ENCODE measurements at regions not wholly inside any gene's neighbourhood (a gene's known extent, or its start where the extent isn't known, plus 50 kb on each side); places are given as distances from the start of the nearest gene placed in this dataset.

- peaks cover 9% of the 10 kb centered on the region for H3K4me1 Mint-ChIP-seq
- DNase-seq = no peak
- H3K4me3 Mint-ChIP-seq = no peak overlapping the region
- H3K27ac Mint-ChIP-seq = no peak overlapping the region
- no peaks in the 10 kb centered on the region for H3K9me3 Mint-ChIP-seq
- no peaks in the 10 kb centered on the region for H3K36me3 Mint-ChIP-seq
- no peaks in the 10 kb centered on the region for H3K27me3 Mint-ChIP-seq
Measured at GRCh38 chr15:91534235-91534634, 319.3 kb upstream of the SLCO3A1 start.

DNA sequence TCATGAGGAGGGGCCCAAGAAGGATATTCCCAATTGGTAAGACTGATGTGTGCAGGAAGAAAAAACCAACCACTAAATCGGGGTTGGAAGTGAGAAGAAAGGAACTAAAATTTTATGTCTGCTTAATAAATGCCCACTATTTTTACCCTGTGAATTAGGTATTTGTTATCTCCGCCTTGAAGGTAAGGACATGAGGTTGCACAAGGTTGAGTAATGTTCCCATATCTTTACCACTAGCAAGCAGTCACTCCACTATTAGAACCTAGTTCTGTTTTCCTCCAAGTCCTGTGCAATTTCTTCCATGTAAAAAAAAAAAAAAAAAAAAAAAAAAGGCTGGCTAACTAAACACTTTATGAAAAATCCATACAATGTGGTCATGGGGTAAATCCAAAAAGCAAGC, 318.5 kb upstream of the SLCO3A1 start:
- DNase-seq = no peak
- no peaks in the 10 kb centered on the region for H3K27me3 Mint-ChIP-seq
- H3K9me3 Mint-ChIP-seq = no peaks in the 10 kb centered on the region
- H3K27ac Mint-ChIP-seq = no peak overlapping the region
- peaks cover 1% of the 10 kb centered on the region for H3K4me1 Mint-ChIP-seq
- H3K36me3 Mint-ChIP-seq = no peaks in the 10 kb centered on the region
- no peak overlapping the region for H3K4me3 Mint-ChIP-seq

- Mint-ChIP-seq H3K36me3 (no peaks in the 10 kb centered on the region), H3K27ac (no peak overlapping the region), H3K27me3 (no peaks in the 10 kb centered on the region), H3K4me1 (no peaks in the 10 kb centered on the region), H3K9me3 (no peaks in the 10 kb centered on the region), H3K4me3 (no peak overlapping the region)
- no peak for DNase-seq
Measured at GRCh38 chr15:91535856-91536500, 317.5 kb upstream of the SLCO3A1 start.

GRCh38 chr15:91537856-91538255, 315.7 kb upstream of the SLCO3A1 start:
- H3K36me3 Mint-ChIP-seq = no peaks in the 10 kb centered on the region
- no peak overlapping the region for H3K27ac Mint-ChIP-seq
- H3K27me3 Mint-ChIP-seq = peaks cover 4% of the 10 kb centered on the region
- no peak overlapping the region for H3K4me3 Mint-ChIP-seq
- DNase-seq = no peak
- H3K4me1 Mint-ChIP-seq = no peaks in the 10 kb centered on the region
- H3K9me3 Mint-ChIP-seq = no peaks in the 10 kb centered on the region

DNA sequence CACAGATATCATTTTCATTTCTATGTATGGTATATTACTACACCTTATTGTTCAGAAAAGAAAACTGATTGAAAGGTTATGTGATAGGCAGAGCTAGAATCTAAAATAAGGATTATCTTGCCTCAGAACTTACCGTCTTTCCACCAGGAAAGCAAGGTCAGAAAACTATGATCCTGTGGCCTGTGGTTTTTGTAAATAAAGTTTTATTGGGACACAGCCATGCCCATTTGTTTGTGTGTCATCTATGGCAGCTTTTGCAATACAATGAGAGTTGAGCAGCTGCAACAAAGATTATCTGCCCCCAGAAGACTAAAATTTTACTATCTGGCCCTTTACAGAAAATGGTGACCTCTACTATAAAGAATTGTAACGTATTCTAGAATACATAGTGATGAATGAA, 314.7 kb upstream of the SLCO3A1 start:
- Mint-ChIP-seq H3K9me3 (no peaks in the 10 kb centered on the region), H3K27me3 (peaks cover 4% of the 10 kb centered on the region), H3K4me3 (no peak overlapping the region), H3K27ac (no peak overlapping the region), H3K36me3 (no peaks in the 10 kb centered on the region), H3K4me1 (no peaks in the 10 kb centered on the region)
- DNase-seq = no peak

DNA sequence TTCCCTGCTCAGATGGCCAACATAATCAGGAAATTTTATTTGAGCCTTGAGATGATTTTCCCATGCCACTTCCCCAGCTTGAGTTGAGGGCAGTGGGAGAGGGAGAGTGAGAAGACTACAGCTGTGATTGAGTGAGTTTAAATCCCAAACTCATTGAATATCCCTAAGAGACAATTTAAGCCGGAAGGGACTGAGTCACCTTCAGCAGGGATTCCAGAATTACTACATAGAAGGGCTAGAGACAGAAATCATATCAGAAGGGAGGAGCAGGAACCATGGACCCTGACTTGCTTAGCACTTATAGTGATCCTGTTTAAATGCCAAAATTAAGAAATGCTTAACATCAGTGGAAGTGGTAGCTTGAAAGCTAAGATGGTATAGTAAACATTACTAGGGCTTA, 312.2 kb upstream of the SLCO3A1 start:
- Mint-ChIP-seq H3K27ac (no peak overlapping the region), H3K9me3 (no peaks in the 10 kb centered on the region), H3K4me3 (no peak overlapping the region), H3K27me3 (peaks cover 4% of the 10 kb centered on the region), H3K36me3 (no peaks in the 10 kb centered on the region), H3K4me1 (no peaks in the 10 kb centered on the region)
- DNase-seq = no peak

- Mint-ChIP-seq H3K9me3 (no peaks in the 10 kb centered on the region), H3K4me1 (no peaks in the 10 kb centered on the region), H3K4me3 (no peak overlapping the region), H3K27ac (no peak overlapping the region), H3K27me3 (peaks cover 4% of the 10 kb centered on the region), H3K36me3 (no peaks in the 10 kb centered on the region)
- no peak for DNase-seq
Measured at GRCh38 chr15:91542226-91542625, 311.3 kb upstream of the SLCO3A1 start.

DNA sequence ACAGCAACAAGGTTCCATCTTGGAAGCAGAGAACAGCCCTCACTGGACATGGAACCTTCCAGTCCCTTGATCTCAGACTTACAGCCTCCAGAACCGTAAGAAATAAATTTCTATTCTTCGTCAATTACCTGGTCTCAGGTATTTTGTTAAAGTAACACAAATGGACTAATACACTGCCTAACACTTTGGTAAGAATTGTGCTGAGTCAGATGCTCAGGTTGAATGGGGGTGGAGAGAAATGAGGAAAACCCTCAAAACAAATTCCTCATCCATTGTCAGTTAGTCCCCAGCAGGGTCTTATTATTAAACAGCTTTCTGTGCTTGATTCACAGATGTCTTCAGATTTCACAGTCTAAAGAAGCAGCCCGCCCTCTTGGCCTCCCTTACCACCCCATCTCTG, 306.2 kb upstream of the SLCO3A1 start:
- no peak overlapping the region for H3K4me3 Mint-ChIP-seq
- H3K36me3 Mint-ChIP-seq = no peaks in the 10 kb centered on the region
- no peaks in the 10 kb centered on the region for H3K9me3 Mint-ChIP-seq
- H3K27me3 Mint-ChIP-seq = no peaks in the 10 kb centered on the region
- no peaks in the 10 kb centered on the region for H3K4me1 Mint-ChIP-seq
- no peak for DNase-seq
- H3K27ac Mint-ChIP-seq = no peak overlapping the region

DNA sequence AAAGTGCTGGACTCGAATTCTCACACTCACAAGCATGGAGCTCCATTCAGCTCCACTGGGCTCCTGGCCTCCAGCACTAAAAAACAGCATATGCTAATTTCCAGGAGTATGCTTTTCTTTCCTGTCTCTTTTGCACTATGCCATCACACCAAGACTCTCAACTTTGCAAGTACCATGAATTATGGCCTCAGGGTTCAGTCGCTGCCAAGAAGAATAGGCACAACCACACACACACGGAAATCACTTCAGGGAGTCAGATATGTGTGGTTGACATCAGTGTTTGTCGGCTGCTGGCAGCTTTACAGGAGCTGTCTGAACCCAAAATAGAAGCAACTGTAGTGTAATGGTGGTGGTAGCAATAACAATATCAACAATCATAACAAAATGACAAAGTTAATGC, 305.0 kb upstream of the SLCO3A1 start:
- no peak overlapping the region for H3K27ac Mint-ChIP-seq
- no peaks in the 10 kb centered on the region for H3K4me1 Mint-ChIP-seq
- H3K27me3 Mint-ChIP-seq = no peaks in the 10 kb centered on the region
- no peak overlapping the region for H3K4me3 Mint-ChIP-seq
- no peak for DNase-seq
- no peaks in the 10 kb centered on the region for H3K9me3 Mint-ChIP-seq
- H3K36me3 Mint-ChIP-seq = no peaks in the 10 kb centered on the region

GRCh38 chr15:91549581-91549980, 303.9 kb upstream of the SLCO3A1 start:
- Mint-ChIP-seq H3K36me3 (no peaks in the 10 kb centered on the region), H3K4me1 (no peaks in the 10 kb centered on the region), H3K27ac (no peak overlapping the region), H3K4me3 (no peak overlapping the region), H3K9me3 (no peaks in the 10 kb centered on the region), H3K27me3 (no peaks in the 10 kb centered on the region)
- no peak for DNase-seq

- H3K36me3 Mint-ChIP-seq = no peaks in the 10 kb centered on the region
- no peaks in the 10 kb centered on the region for H3K27me3 Mint-ChIP-seq
- H3K4me3 Mint-ChIP-seq = no peak overlapping the region
- H3K9me3 Mint-ChIP-seq = no peaks in the 10 kb centered on the region
- no peak overlapping the region for H3K27ac Mint-ChIP-seq
- H3K4me1 Mint-ChIP-seq = no peaks in the 10 kb centered on the region
- no peak for DNase-seq
Measured at GRCh38 chr15:91552555-91552954, 301.0 kb upstream of the SLCO3A1 start.

- no peaks in the 10 kb centered on the region for H3K27me3 Mint-ChIP-seq
- no peaks in the 10 kb centered on the region for H3K36me3 Mint-ChIP-seq
- H3K4me1 Mint-ChIP-seq = no peaks in the 10 kb centered on the region
- DNase-seq = no peak
- no peaks in the 10 kb centered on the region for H3K9me3 Mint-ChIP-seq
- no peak overlapping the region for H3K27ac Mint-ChIP-seq
- H3K4me3 Mint-ChIP-seq = no peak overlapping the region
Measured at GRCh38 chr15:91553196-91553854, 300.2 kb upstream of the SLCO3A1 start.

- DNase-seq = no peak
- Mint-ChIP-seq H3K36me3 (no peaks in the 10 kb centered on the region), H3K27ac (no peak overlapping the region), H3K4me3 (no peak overlapping the region), H3K27me3 (no peaks in the 10 kb centered on the region), H3K9me3 (no peaks in the 10 kb centered on the region), H3K4me1 (no peaks in the 10 kb centered on the region)
Measured at GRCh38 chr15:91555312-91555711, 298.2 kb upstream of the SLCO3A1 start.

DNA sequence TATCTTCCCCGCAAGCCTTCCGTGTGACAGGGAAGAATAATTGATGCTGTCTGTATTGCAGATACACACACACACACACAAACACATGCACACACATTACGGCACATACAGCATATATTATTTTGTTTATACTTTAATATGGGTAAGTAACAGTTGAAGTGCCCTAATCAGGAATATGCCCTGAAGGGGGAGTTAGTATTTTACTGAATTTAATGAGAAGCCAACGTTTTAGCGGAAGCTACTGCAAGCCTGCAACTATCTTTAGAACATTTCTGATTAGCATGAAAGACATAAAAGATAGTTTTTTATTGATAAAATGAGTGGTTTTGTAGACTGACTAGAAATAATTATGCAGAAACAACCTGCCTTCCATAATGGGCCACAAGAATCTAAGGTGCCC, 296.6 kb upstream of the SLCO3A1 start:
- H3K9me3 Mint-ChIP-seq = no peaks in the 10 kb centered on the region
- DNase-seq = no peak
- no peaks in the 10 kb centered on the region for H3K36me3 Mint-ChIP-seq
- no peak overlapping the region for H3K4me3 Mint-ChIP-seq
- no peaks in the 10 kb centered on the region for H3K27me3 Mint-ChIP-seq
- no peak overlapping the region for H3K27ac Mint-ChIP-seq
- H3K4me1 Mint-ChIP-seq = no peaks in the 10 kb centered on the region

DNA sequence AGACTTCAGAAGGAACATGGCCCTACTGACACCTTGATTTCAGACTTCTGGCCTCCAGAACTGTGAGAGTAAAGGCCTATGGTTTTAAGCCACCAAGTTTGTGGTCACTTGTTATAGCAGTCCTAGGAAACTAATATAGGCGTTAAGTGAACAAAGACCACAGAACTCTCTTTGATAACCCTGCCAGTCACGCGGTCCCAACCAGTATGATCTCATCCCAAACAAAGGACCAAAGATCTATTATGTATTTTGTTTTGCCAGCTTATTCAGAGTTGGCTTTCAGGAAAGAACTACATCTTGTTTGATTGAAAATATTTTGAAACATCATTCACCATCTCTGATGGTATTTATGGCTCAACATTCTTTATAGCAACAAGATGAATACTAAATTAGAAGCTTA, 294.4 kb upstream of the SLCO3A1 start:
- H3K36me3 Mint-ChIP-seq = no peaks in the 10 kb centered on the region
- H3K27ac Mint-ChIP-seq = no peak overlapping the region
- H3K9me3 Mint-ChIP-seq = no peaks in the 10 kb centered on the region
- no peak for DNase-seq
- H3K4me3 Mint-ChIP-seq = no peak overlapping the region
- no peaks in the 10 kb centered on the region for H3K27me3 Mint-ChIP-seq
- no peaks in the 10 kb centered on the region for H3K4me1 Mint-ChIP-seq

GRCh38 chr15:91561371-91562100, 292.0 kb upstream of the SLCO3A1 start:
- H3K9me3 Mint-ChIP-seq = no peaks in the 10 kb centered on the region
- no peaks in the 10 kb centered on the region for H3K4me1 Mint-ChIP-seq
- H3K36me3 Mint-ChIP-seq = no peaks in the 10 kb centered on the region
- no peaks in the 10 kb centered on the region for H3K27me3 Mint-ChIP-seq
- no peak overlapping the region for H3K27ac Mint-ChIP-seq
- H3K4me3 Mint-ChIP-seq = no peak overlapping the region
- DNase-seq = no peak

Measured in activated naive CD8-positive, alpha-beta T cell treated with anti-CD3 and anti-CD28 coated beads for 36 hours (primary cell).